ENCODE measurements at regions not wholly inside any gene's neighbourhood (a gene's known extent, or its start where the extent isn't known, plus 50 kb on each side); places are given as distances from the start of the nearest gene placed in this dataset.

- Histone ChIP-seq H3K9me3 (ENCODE audit: control insufficient read depth in 2 of 3, insufficient read depth in 1 of 3, low read length in 3 of 3) (no peaks in the 10 kb centered on the region), H3K4me1 (ENCODE audit: control insufficient read depth in 2 of 3, insufficient read depth in 2 of 3, low read depth in 1 of 3, low read length in 3 of 3) (no peaks in the 10 kb centered on the region), H3K27me3 (ENCODE audit: control insufficient read depth, insufficient read depth, low read length) (no peaks in the 10 kb centered on the region), H3K27ac (ENCODE audit: low read depth in 2 of 2, low read length in 2 of 2) (no peak overlapping the region), H3K9ac (ENCODE audit: low read length in 3 of 3) (no peak overlapping the region), H3K4me3 (ENCODE audit: low read length in 3 of 3) (no peak overlapping the region), H3K36me3 (ENCODE audit: control insufficient read depth in 2 of 3, insufficient read depth in 3 of 3, low read length in 3 of 3) (no peaks in the 10 kb centered on the region)
- TF ChIP-seq CTCF (IDR thresholded peaks at IDR 0.05; ENCODE audit: borderline replicate concordance, extremely low read depth, insufficient read depth) = no peak
- FAIRE-seq (no peak), DNase-seq (no peak)
- intact Hi-C loops (cut with DNase I) = no loop called here
Observed at GRCh38 chr13:39815345-39816111, 160.1 kb downstream of the COG6 start.

- Histone ChIP-seq H3K4me3 (ENCODE audit: low read length in 3 of 3) (no peak overlapping the region), H3K36me3 (ENCODE audit: control insufficient read depth in 2 of 3, insufficient read depth in 3 of 3, low read length in 3 of 3) (no peaks in the 10 kb centered on the region), H3K4me1 (ENCODE audit: control insufficient read depth in 2 of 3, insufficient read depth in 2 of 3, low read depth in 1 of 3, low read length in 3 of 3) (no peaks in the 10 kb centered on the region), H3K27ac (ENCODE audit: low read depth in 2 of 2, low read length in 2 of 2) (no peak overlapping the region), H3K9ac (ENCODE audit: low read length in 3 of 3) (no peak overlapping the region), H3K27me3 (ENCODE audit: control insufficient read depth, insufficient read depth, low read length) (no peaks in the 10 kb centered on the region), H3K9me3 (ENCODE audit: control insufficient read depth in 2 of 3, insufficient read depth in 1 of 3, low read length in 3 of 3) (no peaks in the 10 kb centered on the region)
- intact Hi-C loops (cut with DNase I) = no loop called here
- DNase-seq (no peak), FAIRE-seq (no peak)
- no peak for TF ChIP-seq CTCF (IDR thresholded peaks at IDR 0.05; ENCODE audit: borderline replicate concordance, extremely low read depth, insufficient read depth)
Observed at GRCh38 chr13:39816936-39817335, 161.5 kb downstream of the COG6 start.

GRCh38 chr13:39818953-39819352 is 163.5 kb downstream of the COG6 start:
- no peak for DNase-seq
- Histone ChIP-seq H3K27ac (ENCODE audit: low read depth in 2 of 2, low read length in 2 of 2) (no peak overlapping the region), H3K9ac (ENCODE audit: low read length in 3 of 3) (no peak overlapping the region), H3K36me3 (ENCODE audit: control insufficient read depth in 2 of 3, insufficient read depth in 3 of 3, low read length in 3 of 3) (no peaks in the 10 kb centered on the region), H3K4me3 (ENCODE audit: low read length in 3 of 3) (no peak overlapping the region), H3K27me3 (ENCODE audit: control insufficient read depth, insufficient read depth, low read length) (no peaks in the 10 kb centered on the region), H3K9me3 (ENCODE audit: control insufficient read depth in 2 of 3, insufficient read depth in 1 of 3, low read length in 3 of 3) (no peaks in the 10 kb centered on the region), H3K4me1 (ENCODE audit: control insufficient read depth in 2 of 3, insufficient read depth in 2 of 3, low read depth in 1 of 3, low read length in 3 of 3) (no peaks in the 10 kb centered on the region)
- no peak for FAIRE-seq
- no peak for TF ChIP-seq CTCF (IDR thresholded peaks at IDR 0.05; ENCODE audit: borderline replicate concordance, extremely low read depth, insufficient read depth)
- intact Hi-C loops (cut with DNase I) = no loop called here

GRCh38 chr13:39820606-39821005 is 165.1 kb downstream of the COG6 start:
- no peak overlapping the region for H3K27ac ChIP-seq (ENCODE audit: low read depth in 2 of 2, low read length in 2 of 2)
- no peaks in the 10 kb centered on the region for H3K9me3 ChIP-seq (ENCODE audit: control insufficient read depth in 2 of 3, insufficient read depth in 1 of 3, low read length in 3 of 3)
- FAIRE-seq (no peak), DNase-seq (no peak)
- no peak overlapping the region for H3K9ac ChIP-seq (ENCODE audit: low read length in 3 of 3)
- H3K27me3 ChIP-seq (ENCODE audit: control insufficient read depth, insufficient read depth, low read length) = no peaks in the 10 kb centered on the region
- H3K4me1 ChIP-seq (ENCODE audit: control insufficient read depth in 2 of 3, insufficient read depth in 2 of 3, low read depth in 1 of 3, low read length in 3 of 3) = no peaks in the 10 kb centered on the region
- intact Hi-C loops (cut with DNase I) = no loop called here
- no peak overlapping the region for H3K4me3 ChIP-seq (ENCODE audit: low read length in 3 of 3)
- no peak for TF ChIP-seq CTCF (IDR thresholded peaks at IDR 0.05; ENCODE audit: borderline replicate concordance, extremely low read depth, insufficient read depth)
- no peaks in the 10 kb centered on the region for H3K36me3 ChIP-seq (ENCODE audit: control insufficient read depth in 2 of 3, insufficient read depth in 3 of 3, low read length in 3 of 3)
